ENCODE measurements at regions not wholly inside any gene's neighbourhood (a gene's known extent, or its start where the extent isn't known, plus 50 kb on each side); places are given as distances from the start of the nearest gene placed in this dataset.

- TF ChIP-seq CTCF (IDR thresholded peaks at IDR 0.05) (no peak), POLR2A (IDR thresholded peaks at IDR 0.05) (no peak)
Observed at GRCh38 chr9:31983895-31984294, 400.5 kb upstream of the ACO1 start.

Measured in lower leg skin (tissue), 3 donors.